Glutamatergic neuron (in vitro differentiated cells): ENCODE measurements at regions not wholly inside any gene's neighbourhood (a gene's known extent, or its start where the extent isn't known, plus 50 kb on each side); places are given as distances from the start of the nearest gene placed in this dataset.

ENCODE experiments used
- DNase-seq: peaks from one replicate; pipeline ENCODE4 v3.0.0; 2022
- H3K27ac Mint-ChIP-seq: one replicate; pipeline ENCODE4 v1.8.0; 2020; ENCODE audit warnings: mild to moderate bottlenecking, mixed read lengths, inconsistent platforms; ENCODE audit not compliant: unreplicated experiment
- H3K27me3 Mint-ChIP-seq: one replicate; pipeline ENCODE4 v1.8.0; 2020; ENCODE audit warnings: mild to moderate bottlenecking, moderate library complexity, mixed read lengths, inconsistent platforms; ENCODE audit not compliant: unreplicated experiment
- H3K36me3 Mint-ChIP-seq: one replicate; pipeline ENCODE4 v1.8.0; 2020; ENCODE audit warnings: mild to moderate bottlenecking, mixed read lengths, inconsistent platforms; ENCODE audit not compliant: unreplicated experiment
- H3K4me1 Mint-ChIP-seq: one replicate; pipeline ENCODE4 v1.8.0; 2020; ENCODE audit warnings: mild to moderate bottlenecking, low read depth, mixed read lengths, inconsistent platforms; ENCODE audit not compliant: unreplicated experiment
- H3K4me3 Mint-ChIP-seq: one replicate; pipeline ENCODE4 v1.8.0; 2020; ENCODE audit warnings: mild to moderate bottlenecking, mixed read lengths, inconsistent platforms; ENCODE audit not compliant: unreplicated experiment
- H3K9me3 Mint-ChIP-seq: one replicate; pipeline ENCODE4 v1.8.0; 2020; ENCODE audit warnings: mild to moderate bottlenecking, moderate library complexity, mixed read lengths, inconsistent platforms; ENCODE audit not compliant: unreplicated experiment
- TF ChIP-seq, protein P1 (sequence below): fragments of 200-600 bp; sonication (generic); IDR thresholded peaks from one replicate; pipeline ENCODE4 v1.5.0; 2021; ENCODE audit not compliant: partially characterized antibody, unreplicated experiment

DNA sequence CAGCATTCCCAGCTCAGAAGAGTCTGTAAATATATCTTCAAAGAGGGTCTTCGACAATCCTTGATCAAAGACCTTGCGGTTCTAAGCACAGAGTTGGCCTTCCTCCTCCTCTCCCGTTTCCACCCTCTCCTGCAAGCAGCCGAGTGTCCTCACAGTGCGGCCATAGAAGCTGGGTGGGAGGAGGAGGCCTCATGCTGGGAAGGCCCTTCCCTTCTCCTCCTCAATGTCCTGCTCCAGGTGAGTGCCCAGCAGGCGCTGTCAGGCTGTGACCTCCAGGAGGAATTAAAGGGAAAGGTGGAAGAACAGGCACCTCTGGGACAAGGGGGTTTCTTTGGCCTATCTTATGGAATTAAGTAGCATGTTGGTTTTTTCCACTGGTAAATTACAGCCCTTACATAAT, 674.2 kb upstream of the ARGLU1 start:
- no peak for DNase-seq
- Mint-ChIP-seq H3K9me3 (peaks cover 4% of the 10 kb centered on the region), H3K4me1 (no peaks in the 10 kb centered on the region), H3K4me3 (no peak overlapping the region), H3K27ac (no peak overlapping the region), H3K27me3 (peaks cover 2% of the 10 kb centered on the region), H3K36me3 (no peaks in the 10 kb centered on the region)
- TF ChIP-seq, protein P1, sequence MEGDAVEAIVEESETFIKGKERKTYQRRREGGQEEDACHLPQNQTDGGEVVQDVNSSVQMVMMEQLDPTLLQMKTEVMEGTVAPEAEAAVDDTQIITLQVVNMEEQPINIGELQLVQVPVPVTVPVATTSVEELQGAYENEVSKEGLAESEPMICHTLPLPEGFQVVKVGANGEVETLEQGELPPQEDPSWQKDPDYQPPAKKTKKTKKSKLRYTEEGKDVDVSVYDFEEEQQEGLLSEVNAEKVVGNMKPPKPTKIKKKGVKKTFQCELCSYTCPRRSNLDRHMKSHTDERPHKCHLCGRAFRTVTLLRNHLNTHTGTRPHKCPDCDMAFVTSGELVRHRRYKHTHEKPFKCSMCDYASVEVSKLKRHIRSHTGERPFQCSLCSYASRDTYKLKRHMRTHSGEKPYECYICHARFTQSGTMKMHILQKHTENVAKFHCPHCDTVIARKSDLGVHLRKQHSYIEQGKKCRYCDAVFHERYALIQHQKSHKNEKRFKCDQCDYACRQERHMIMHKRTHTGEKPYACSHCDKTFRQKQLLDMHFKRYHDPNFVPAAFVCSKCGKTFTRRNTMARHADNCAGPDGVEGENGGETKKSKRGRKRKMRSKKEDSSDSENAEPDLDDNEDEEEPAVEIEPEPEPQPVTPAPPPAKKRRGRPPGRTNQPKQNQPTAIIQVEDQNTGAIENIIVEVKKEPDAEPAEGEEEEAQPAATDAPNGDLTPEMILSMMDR: no peak

DNA sequence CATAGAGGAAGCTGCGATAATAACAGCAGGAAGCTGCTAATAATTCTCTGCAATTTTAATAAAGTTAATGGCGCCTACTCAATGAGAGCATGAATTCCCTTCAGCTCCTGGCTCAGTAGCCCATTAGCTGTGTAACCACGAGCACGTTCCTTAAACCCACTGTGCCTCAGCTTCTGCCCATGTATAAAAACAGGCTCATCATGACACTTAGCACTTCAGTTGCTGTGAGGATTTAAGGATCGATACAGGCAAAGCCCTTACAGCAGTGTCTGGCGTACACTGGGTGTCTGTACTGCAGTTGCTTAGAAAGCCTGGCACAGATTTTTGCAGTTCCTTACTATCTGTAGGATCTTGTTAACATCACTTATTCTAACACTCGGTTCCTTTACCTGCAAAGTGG, 673.4 kb upstream of the ARGLU1 start:
- no peaks in the 10 kb centered on the region for H3K36me3 Mint-ChIP-seq
- TF ChIP-seq, protein P1: no peak
- DNase-seq: no peak
- no peaks in the 10 kb centered on the region for H3K4me1 Mint-ChIP-seq
- peaks cover 6% of the 10 kb centered on the region for H3K9me3 Mint-ChIP-seq
- H3K27me3 Mint-ChIP-seq: peaks cover 2% of the 10 kb centered on the region
- no peak overlapping the region for H3K27ac Mint-ChIP-seq
- H3K4me3 Mint-ChIP-seq: no peak overlapping the region

DNA sequence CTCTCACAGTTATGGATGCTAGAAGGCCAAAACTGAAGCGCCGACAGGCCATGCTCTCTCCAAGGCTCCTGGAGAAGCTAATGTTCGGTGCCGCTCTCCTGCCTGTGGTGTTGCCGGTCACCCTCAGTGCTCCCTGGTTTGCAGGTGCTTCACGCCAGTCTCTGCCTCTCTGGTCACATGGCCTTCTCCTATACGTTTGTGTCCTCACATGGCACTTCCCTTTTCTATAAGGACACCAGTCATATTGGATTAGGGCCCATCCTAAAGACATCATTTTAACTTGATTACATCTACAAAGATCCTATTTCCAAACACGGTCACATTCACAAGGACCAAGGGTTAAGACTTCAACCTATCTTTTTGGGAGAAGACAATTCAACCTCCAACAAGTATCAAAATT, 671.3 kb upstream of the ARGLU1 start:
- TF ChIP-seq, protein P1: no peak
- H3K9me3 Mint-ChIP-seq: peaks cover 6% of the 10 kb centered on the region
- H3K27ac Mint-ChIP-seq: no peak overlapping the region
- H3K4me1 Mint-ChIP-seq: peaks cover 7% of the 10 kb centered on the region
- H3K36me3 Mint-ChIP-seq: no peaks in the 10 kb centered on the region
- peaks cover 2% of the 10 kb centered on the region for H3K27me3 Mint-ChIP-seq
- DNase-seq: no peak
- H3K4me3 Mint-ChIP-seq: no peak overlapping the region

DNA sequence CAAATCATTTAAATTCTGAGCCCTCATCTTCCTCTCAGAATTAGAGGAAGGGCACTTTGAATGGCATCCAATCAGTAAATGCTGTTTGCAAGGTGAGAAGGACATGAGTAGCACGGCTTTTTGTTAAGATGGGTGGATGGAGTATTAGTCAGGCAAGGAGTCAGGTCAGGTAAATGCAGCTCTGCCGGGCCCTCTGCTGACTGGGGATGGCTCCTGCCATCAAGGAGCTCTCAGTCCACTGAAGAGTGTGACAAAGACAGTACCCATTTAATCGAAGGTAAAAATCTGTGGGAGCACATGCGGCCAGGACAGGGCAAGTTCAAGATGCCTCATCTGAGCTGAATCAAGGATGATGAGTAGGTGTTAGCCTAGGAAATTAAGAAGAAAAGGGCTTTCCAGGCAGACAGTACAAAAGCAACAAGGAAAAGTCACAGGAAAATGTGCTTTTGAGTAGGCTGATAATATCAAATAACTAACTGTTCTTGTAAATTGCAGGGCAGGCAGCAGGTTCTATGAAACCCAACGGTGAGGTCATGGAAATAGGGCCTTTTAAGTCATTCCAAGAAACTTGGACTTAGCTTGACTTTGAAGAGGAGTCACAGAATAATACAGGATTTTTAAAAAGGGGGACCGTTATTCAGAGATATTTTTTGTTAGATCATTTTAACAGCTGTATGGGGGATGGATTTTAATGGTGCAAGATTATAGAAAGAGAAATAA, 670.5 kb upstream of the ARGLU1 start:
- no peak for DNase-seq
- no peak overlapping the region for H3K27ac Mint-ChIP-seq
- TF ChIP-seq, protein P1: no peak
- H3K36me3 Mint-ChIP-seq: no peaks in the 10 kb centered on the region
- no peak overlapping the region for H3K4me3 Mint-ChIP-seq
- peaks cover 10% of the 10 kb centered on the region for H3K4me1 Mint-ChIP-seq
- H3K27me3 Mint-ChIP-seq: peaks cover 2% of the 10 kb centered on the region
- peaks cover 6% of the 10 kb centered on the region for H3K9me3 Mint-ChIP-seq

DNA sequence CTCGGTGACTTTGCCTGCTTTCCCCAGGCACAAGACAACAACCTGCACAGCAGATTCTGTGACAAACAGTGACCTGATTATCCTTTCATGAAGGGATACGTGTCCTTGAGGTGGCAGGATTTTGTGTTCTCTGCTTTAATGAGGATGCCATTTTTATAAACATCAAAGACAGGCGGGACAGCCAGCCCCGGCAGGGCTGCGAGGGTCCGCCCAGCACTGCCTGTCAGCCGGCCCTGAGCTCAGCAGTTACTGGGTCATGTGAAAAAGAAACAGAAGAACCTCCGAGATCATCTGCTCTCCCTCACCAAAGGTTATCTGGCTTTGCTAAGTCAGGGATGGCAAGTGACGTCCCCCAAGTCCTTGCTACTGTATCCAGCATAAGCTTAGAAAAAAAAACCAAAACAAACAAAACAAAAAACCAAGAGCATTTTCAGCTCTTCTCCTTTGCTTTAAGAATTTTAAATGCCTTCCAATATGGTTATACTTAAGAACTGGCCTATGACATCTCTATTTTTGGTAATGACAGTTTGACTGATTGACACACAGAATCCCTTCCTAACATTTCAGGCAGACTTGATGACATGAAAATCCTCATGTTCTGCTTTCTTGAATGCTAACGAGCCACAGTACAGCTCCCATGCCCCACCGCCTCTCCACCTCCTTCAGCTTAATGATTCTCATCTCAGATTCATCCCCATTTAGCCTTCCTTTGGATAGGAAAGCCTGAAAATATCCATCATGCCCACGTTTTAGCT, 666.6 kb upstream of the ARGLU1 start:
- DNase-seq: no peak
- peaks cover 10% of the 10 kb centered on the region for H3K4me1 Mint-ChIP-seq
- H3K4me3 Mint-ChIP-seq: peak overlapping the region; percentile 39
- no peaks in the 10 kb centered on the region for H3K36me3 Mint-ChIP-seq
- peak overlapping the region; percentile 25 for H3K27ac Mint-ChIP-seq
- H3K9me3 Mint-ChIP-seq: peaks cover 2% of the 10 kb centered on the region
- H3K27me3 Mint-ChIP-seq: no peaks in the 10 kb centered on the region
- TF ChIP-seq, protein P1: no peak
